ENCODE measurements at regions not wholly inside any gene's neighbourhood (a gene's known extent, or its start where the extent isn't known, plus 50 kb on each side); places are given as distances from the start of the nearest gene placed in this dataset.
"Not testable (repeated sequence)": the region's sequence is repeated elsewhere in the genome, so short reads cannot be mapped to it uniquely, and the experiment has no call there.

DNA sequence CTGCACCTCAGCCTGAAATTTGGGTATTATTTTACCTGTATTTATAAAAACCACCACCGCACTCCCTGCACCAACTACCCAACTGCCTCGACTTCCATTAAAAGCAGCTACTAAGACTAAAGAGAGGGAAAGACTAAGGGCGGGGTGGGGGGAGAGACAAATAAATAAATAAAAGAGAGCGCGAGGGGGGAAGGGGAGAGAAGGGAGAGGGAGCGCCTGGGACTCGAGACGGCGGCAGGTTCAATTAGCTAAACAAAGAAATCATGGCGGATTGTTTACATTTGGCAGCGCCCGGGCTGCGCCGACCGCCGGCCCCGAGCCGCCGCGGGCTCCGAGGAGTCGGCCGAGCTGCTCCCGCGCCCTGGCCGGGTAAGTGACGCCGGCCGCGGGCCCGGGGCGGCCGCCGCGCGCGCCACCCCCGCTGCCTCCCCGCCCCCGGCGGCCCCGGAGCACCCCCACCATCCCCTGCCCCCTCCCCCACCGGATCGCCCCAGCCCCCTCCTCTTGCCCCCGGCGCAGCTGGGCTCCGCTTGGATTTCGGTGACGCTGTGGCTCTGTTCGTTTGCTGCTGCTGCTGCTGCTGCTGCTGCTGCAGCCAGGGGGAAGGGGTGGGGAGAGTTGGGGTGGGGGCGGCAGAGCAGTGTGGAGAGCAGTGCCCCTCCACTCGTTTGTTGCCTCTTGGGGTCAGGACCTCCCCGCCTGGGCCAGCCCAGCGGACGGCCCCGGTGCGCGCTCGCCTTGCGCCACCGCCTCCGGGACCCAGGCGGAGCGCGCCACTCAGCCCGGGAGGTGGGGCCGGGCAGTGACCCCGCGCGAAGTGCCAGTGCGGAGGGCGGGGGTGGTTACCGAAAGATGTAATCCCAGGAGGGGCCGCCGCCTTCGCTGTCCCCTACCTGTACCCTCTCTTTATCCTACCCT is 187.2 kb upstream of the FANCL start:
- no peak for DNase-seq (ENCODE audit: low read depth)

DNA sequence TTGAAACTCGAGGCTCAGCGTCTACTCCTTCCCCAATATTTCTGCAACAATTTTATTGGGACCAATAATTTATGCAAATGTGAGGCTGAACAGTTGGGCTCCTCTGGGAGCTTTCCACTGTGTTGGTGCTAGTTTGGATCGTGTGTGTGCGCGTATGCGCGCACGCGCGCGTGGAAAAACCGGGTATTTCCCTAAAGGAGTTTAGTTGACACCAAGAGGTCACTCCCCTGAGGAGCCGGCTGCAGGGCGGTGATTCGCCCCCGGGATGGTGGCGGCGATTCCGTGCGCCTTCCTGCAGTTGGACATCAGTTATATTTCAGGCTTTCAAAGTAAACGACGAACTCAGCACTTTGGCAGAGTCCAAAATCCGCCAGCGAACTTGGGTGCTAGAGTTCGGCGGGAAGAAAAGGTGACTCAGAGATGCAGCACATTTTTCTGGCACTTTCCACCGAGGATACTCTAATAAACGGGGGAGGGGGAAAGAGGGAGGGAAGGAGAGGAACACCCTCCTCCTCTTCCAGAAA is 186.5 kb upstream of the FANCL start:
- no peak for DNase-seq (ENCODE audit: low read depth)

DNA sequence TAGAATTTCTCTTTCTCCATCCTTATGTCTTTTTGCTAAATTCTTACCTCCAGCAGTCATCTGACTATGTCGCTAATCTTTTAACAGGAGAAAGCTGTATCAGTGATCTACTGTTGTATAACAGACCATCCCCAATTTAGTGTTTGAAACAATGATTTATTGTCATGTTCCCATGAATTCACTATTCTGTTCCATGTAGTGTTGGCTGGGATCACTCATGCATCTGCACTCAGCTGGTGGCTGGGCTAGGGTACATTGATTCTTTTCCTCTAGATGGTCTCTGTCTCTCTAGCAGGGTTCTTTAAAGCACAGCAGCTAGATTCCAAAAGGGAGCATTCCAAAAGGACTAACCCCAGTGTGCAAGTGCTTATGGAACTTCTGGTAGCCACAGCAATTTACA is 184.2 kb upstream of the FANCL start:
- no peak for DNase-seq (ENCODE audit: low read depth)

DNA sequence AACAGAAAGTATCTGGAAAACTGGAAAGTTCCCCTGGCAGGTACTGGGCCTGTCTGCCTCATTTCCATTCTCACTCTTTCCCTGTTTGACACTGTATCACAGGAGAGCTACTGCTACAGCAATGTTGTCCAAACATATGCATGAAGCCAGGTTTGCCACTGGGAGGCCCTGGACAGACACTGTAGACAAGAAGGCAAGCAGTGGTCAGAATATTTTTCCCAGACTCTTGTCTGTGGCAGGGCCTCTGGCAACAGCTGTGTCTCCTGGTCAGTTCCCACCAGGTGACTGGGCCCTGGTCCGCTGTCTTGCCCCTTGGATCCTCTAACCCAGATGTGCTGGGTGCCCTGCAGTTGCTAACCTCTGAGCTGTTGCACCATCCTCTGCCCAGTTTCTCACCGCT is 178.9 kb upstream of the FANCL start:
- no peak for DNase-seq (ENCODE audit: low read depth)

DNA sequence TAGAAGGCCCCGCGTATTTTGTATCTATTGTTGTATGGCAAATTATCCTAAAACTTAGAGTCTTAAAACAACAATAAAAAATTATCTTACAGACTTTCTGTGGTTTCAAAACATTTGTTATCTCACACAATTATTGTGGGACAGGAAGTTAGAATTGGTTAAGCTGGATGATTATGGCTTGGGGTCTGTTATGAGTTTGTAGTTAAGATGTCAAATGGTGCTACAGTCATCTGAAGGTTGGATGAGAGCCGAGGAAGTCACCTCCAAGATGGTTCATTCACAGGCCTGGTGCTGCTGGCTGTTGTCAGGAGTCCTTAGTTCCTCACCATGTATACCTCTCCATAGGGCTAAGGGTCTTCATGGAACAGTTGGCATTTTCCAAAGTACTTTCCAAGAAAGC is 175.6 kb upstream of the FANCL start:
- no peak for DNase-seq (ENCODE audit: low read depth)

DNA sequence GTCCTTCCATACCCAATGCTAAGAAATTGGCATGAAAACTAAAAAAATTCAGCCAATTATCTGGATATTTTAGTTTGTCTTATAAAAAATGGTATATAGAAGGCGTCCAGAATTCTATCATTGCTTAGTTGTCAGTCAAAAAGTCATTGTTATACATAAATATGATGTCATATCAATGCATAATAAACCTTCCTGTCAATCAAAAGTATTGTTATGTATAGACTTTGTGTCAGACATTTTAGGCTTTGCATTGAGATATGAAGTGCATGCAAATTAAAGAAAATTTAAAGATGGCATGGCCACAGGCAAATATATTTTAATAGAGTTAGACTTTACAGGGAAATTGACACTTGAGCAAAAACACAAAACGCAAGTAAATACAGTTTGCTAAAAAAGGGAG is 173.4 kb upstream of the FANCL start:
- DNase-seq (ENCODE audit: low read depth), result no peak

DNA sequence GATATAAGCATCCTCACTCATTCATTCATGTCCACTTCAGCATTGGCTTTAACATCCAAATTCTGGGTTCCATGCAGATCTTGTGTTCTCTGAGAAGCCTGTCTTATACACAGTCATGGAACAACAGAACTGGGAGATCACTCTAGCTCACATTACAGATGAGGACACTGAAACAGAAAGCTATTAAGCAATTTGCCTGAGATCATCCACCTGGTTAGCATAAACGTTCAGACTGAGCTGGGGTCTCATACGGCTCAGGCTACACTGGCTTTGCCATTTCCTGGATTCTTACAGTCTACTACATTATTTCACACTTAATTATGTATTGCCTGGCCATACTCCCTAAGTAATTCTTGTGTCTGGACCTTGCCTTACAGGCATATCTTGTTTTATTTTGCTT is 169.4 kb upstream of the FANCL start:
- no peak for DNase-seq (ENCODE audit: low read depth)

DNA sequence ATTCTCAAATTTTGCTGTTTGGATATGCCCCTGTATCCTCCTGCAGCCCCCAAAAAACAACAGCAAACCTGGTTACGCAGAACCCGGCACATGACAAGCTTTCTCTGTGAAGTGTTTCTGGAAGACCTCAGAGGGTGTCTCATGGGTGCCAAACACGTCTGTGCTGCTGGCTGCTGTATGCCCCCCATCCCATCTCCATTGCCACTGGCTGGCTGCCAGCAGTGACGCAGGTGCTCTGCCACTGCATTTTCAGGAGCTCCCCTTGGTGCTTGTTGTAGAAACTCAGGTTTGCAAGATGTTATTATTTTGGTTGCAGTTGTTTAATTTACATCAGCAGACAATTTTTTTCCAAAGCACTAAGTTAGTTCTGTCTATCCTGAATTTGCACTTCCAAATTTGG is 166.4 kb upstream of the FANCL start:
- DNase-seq (ENCODE audit: low read depth), result no peak

DNA sequence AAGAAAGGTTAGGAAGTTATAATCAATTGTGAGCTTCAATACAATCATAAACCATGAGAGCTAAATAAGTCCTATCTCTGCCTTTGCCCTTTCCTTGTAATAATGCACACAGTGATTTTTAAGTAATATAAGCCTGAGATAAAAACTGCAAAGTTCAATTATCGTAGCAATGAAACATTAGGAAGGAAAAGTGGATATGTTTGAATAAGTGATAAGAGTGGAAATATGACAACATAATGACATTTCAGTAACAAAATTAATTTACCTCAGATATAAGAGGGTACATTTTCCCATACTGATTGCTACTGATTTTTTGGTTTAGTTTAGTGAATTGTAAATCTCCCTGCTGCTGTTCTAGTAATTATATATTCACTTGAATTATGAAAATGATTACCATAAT is 164.2 kb upstream of the FANCL start:
- DNase-seq (ENCODE audit: low read depth), result no peak

DNA sequence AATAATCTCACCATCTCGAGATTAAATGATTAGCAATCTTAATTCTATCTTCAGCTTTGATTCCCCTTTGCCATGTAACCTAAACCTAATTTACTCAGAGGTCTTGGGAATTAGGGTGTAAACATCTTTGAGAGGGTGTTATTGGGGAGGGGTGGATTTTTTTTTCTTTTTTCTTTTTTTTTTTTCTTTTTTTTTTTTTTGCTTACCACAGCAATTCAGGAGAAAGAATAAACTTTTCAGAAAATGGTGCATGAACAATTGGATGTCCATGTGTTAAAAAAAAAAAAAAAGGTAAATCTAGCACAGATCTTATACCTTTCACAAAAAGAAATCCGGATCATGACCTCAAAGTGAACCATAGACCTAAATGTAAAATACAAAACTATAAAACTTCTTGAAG is 160.8 kb upstream of the FANCL start:
- DNase-seq (ENCODE audit: low read depth), result no peak

DNA sequence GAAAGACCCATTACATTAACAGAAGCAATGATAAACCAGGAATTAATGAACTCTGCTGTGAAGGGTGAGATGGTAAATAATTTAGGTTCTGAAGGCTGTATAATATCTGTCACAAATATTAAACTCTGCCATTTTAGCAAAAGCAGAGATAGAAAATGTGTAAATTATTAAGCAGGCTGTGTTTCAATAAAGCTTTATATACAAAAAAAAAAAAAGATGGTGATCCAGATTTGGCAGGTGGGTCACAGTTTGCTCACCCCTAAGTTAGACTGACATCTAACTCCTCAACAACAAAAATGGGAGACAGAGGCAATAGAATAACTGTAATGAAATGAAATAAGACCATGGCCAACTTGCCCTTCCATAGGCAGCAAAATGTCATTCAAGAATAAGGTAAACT is 157.3 kb upstream of the FANCL start:
- no peak for DNase-seq (ENCODE audit: low read depth)

DNA sequence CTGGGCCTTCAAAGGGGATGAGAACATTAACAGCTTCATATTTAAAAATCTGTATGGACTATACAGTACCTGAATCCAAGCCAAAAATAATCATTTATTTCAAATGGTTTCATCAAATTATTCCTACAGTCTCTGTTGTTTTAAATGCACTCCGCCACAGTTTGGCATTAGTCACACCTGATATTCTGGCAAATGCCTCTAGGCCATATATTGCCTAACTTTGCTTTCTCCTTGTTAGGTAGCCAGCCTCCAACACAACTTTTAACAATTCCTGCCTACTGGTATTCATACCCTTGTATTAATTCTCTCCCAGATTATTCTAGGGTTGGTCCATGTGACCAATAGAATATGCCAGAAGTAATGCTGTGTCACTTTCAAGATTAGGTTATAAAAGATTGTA is 146.6 kb upstream of the FANCL start:
- no peak for DNase-seq (ENCODE audit: low read depth)

DNA sequence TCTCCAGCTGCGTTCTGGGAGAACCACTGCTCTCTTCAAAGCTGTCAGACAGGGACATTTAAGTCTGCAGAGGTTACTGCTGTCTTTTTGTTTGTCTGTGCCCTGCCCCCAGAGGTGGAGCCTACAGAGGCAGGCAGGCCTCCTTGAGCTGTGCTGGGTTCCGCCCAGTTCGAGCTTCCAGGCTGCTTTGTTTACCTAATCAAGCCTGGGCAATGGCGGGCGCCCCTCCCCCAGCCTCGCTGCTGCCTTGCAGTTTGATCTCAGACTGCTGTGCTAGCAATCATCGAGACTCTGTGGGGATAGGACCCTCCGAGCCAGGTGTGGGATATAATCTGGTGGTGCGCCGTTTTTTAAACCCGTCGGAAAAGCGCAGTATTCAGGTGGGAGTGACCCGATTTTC is 145.8 kb upstream of the FANCL start:
- DNase-seq (ENCODE audit: low read depth), result not testable (repeated sequence)

DNA sequence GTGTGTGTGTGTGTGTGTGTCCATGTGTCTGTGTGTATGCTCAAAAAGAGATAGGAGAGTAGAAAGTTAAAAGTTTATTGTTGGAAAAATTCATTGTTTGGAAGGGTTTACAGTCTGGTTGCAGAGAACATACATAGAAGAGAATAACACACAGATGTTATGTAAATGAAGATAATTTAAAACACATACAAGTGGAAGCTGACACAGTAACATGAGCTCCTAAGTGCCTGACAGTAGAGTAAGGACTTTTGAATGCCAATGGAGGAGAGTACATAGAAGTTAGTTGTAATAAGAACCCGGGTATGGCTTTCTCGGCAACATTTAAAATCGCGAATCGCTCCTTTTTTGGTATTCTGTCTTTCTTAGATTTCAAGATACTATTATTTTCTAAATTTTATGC is 137.0 kb upstream of the FANCL start:
- DNase-seq (ENCODE audit: low read depth), result no peak

DNA sequence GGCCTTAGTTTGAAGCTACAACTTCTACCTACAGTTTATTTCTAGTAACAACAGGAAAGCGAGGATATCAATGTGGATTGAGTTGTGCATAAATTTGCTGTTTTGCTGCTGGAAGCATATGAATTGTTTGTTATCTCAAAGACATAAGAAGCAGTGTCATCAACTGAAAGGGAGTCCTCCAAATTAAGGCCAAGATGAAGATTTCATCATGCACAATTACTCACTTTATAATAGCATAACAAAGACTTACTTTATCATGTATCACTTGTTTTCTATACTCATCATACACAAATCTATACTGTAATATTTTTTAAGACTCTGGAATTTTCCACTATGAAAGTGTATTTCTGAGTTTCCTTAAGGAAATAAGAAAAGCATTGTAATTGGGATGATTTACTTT is 136.1 kb upstream of the FANCL start:
- DNase-seq (ENCODE audit: low read depth), result no peak

DNA sequence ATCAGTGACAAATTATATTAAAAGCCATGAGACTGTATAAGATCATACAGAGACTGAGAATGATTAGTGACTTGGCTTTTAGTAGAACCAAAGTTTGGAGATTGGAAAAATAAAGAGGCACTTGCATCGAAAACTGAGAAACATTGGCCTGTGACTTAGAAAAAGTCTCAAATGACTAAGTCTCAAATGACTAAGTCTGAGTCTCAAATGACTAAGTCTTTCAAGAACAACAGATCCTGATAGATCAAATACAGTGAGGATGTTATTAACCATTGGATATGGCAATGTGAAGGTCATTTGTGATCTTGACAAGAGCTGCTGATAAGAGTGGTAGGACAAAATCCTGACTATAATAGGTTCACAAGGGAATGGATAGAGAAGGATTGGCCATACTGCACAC is 135.5 kb upstream of the FANCL start:
- no peak for DNase-seq (ENCODE audit: low read depth)

DNA sequence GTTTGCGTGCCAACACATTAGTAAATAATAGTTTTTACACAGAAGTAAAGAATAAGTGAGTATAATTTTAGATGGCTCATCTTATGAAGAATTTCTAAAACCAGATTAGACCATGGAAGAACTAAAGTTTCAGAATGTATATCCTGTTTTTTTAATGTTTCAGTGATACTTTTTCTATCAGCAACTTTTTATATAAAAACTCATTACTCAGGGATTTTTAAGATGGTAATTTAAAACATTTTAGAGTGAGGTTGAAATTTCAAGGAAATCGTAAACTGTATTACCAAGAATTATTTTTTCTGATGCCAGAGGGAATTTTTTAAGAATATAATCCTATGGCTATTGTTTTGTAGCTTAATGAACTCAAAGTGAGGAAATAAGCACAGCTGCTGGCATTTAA is 128.5 kb upstream of the FANCL start:
- no peak for DNase-seq (ENCODE audit: low read depth)

DNA sequence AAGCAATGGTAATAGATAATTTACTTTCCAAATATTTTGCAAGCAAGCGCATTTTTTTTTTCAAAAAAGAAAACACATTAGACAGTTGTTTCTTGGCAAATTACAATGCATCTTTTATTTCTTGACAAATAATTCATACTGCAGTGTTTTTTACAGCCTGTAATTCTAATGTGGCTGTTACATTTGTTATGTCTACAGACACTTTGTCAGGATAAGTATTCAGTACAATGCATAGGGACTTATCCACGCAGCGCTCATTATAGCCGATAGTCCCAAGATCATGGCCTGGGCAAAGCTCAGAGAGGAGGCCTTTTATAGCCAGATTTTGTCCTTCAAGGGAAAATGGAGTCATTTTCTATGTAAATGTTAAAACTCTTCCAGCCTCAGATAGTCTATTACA is 123.0 kb upstream of the FANCL start:
- DNase-seq (ENCODE audit: low read depth), result no peak

DNA sequence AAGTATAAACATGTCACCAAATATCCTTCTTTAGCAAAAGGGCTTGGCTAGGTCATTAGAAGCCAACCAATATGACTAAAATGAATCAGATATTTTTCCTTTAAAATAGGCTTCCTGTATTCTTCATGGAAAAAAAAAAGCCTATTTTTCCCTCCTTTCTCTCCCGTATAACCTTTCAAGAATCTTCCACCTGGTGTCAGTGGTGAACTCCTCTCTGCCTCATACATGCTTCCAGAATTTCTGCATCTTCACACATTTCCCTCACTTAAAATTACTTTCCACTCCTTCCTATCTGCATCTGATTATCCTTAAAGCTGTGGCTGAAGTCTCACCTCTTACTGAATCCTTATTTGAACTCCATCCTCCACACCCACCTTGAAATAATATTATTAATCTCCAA is 116.9 kb upstream of the FANCL start:
- no peak for DNase-seq (ENCODE audit: low read depth)

DNA sequence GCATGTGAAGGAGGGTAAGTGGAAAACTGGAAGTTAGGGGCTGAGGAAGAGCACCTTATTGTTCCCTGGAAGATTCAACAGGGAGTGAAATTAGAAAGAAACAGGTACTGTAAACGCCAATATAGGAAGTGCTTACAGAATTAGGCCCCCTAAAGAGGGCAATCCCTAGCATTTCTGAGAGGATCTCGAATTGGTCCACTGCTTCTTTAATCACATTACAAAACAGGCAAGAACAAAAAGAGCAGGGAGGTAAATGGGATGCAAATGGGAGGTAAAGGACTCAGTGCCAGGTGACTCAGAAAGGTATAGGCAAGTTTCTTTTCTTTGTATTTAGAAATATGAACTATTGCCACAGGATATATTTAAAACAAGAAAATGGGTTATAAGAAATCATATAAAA is 116.4 kb upstream of the FANCL start:
- no peak for DNase-seq (ENCODE audit: low read depth)

DNA sequence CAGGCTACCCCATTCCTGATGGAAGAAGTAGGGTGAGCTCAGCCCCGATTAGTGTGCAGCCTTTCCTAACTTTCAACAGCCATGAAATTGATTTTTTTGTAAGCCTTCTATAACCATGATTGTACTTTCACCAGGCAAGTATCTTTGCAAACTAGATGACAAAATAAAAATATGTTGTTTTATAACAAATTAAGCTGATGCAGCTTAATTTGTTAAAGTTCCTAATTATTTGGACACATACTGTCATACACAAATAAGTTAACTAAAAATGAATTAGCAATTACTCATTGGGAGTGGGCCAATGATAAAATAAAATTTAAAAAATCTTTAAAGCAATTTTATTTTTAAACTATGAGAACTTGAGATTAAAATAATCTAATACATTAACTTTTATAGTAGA is 113.1 kb upstream of the FANCL start:
- DNase-seq (ENCODE audit: low read depth), result no peak

DNA sequence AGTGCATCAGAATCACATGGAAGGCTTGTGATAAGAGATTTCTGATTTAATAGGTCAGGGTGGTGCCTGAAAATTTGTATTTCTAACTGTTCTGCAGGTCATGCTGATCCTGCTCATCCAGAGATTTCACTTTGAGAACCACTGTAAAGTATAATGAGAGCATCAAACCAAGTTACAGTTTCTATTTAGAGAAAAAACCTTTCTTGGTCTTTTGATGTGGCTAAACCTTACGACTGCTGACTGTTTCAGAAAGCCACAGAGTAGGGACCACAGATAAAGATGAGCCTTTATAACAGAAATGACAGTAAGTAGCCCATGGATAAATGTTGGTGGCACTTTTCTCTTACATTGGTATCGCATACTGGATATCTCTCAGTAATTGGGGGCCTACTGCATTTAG is 109.4 kb upstream of the FANCL start:
- no peak for DNase-seq (ENCODE audit: low read depth)

DNA sequence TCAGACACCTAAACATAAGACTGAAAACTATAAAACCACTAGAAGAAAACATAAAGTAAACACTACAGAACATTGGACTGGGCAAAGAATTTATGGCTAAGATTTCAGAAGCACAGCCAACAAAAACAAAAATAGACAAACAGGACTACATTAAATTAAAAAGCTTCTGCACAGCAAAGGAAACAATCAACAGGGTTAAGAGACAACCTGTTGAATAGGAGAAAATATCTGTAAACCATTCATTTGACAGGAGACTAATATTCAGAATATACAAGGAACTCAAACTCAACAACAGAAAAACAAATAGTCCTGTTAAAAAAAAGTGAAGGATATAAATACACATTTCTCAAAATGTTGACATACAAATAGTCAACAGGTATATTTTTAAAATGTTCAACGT is 106.7 kb upstream of the FANCL start:
- no peak for DNase-seq (ENCODE audit: low read depth)

DNA sequence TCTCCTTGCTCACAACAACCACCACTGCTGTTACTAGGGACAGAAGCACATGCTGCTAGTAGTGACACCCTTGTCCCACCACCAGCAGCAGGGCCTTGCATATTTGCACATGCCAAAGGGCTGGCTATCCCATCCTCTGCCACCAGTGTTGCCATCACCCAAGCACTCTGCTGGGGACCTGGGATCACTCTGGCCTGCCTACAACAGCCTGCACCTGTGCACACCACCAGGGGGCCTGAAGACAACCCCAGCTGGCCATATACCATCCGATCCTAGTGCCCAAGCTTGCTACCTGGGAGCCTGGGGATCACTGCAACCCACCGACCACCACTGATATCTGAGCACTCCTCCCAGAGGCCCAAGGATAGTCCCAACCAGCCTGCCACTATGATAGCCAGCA is 99.9 kb upstream of the FANCL start:
- DNase-seq (ENCODE audit: low read depth), result no peak
